ENCODE measurements at regions not wholly inside any gene's neighbourhood (a gene's known extent, or its start where the extent isn't known, plus 50 kb on each side); places are given as distances from the start of the nearest gene placed in this dataset.

DNA sequence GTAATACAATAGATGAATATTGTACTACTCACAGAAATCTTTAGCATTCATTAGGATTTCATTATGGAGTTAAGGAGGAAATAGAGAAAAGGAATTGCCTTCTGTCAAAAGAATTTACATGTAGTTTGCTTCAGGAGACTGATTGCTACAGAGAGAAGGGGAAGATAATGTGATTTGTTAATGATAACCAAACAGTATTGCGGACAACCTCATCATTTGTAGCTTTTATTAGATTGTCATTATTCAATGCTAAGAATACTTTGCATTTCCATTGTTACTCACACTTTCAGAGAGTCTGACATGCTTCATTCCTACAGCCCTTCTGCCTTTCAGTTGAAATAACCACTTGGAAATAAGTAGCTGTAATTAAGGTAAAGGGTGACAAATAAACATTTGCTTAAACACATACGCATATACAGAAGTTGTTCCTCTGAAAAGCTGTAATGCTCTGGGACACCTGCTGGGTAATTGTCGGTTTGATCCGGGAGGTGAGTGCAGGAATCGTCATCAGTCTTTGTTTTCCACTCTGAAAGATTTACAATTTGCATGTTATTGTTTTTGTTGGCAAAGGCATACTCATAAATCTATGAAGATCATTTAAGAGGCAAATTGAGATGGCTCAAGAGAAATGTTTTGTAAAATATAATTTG is 600.2 kb downstream of the TRHDE start:
- no peak for TF ChIP-seq ZNF274 (IDR thresholded peaks at IDR 0.05; ENCODE audit: borderline replicate concordance, extremely low read depth, low read length)
- no peak for TF ChIP-seq BACH1 (IDR thresholded peaks at IDR 0.05; ENCODE audit: low read length)
- TF ChIP-seq, protein P1, sequence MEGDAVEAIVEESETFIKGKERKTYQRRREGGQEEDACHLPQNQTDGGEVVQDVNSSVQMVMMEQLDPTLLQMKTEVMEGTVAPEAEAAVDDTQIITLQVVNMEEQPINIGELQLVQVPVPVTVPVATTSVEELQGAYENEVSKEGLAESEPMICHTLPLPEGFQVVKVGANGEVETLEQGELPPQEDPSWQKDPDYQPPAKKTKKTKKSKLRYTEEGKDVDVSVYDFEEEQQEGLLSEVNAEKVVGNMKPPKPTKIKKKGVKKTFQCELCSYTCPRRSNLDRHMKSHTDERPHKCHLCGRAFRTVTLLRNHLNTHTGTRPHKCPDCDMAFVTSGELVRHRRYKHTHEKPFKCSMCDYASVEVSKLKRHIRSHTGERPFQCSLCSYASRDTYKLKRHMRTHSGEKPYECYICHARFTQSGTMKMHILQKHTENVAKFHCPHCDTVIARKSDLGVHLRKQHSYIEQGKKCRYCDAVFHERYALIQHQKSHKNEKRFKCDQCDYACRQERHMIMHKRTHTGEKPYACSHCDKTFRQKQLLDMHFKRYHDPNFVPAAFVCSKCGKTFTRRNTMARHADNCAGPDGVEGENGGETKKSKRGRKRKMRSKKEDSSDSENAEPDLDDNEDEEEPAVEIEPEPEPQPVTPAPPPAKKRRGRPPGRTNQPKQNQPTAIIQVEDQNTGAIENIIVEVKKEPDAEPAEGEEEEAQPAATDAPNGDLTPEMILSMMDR (IDR thresholded peaks at IDR 0.05; ENCODE audit: control extremely low read depth in 1 of 3, insufficient read depth in 1 of 3, low read depth in 1 of 3, low read length in 3 of 3): no peak
- TF ChIP-seq JUND (IDR thresholded peaks at IDR 0.05; ENCODE audit: low read length): no peak
- no peak for TF ChIP-seq SP1 (IDR thresholded peaks at IDR 0.05; ENCODE audit: low read depth, low read length)
- no peak for TF ChIP-seq EZH2 (IDR thresholded peaks at IDR 0.05; ENCODE audit: low read depth, low read length, severe bottlenecking)
- no peak for TF ChIP-seq GABPA (IDR thresholded peaks at IDR 0.05; ENCODE audit: borderline replicate concordance, insufficient read depth, low read length)
- TF ChIP-seq TBP (IDR thresholded peaks at IDR 0.05; ENCODE audit: low read depth, low read length): no peak

Measured in H1 (cell line).